ENCODE measurements at regions not wholly inside any gene's neighbourhood (a gene's known extent, or its start where the extent isn't known, plus 50 kb on each side); places are given as distances from the start of the nearest gene placed in this dataset.

DNA sequence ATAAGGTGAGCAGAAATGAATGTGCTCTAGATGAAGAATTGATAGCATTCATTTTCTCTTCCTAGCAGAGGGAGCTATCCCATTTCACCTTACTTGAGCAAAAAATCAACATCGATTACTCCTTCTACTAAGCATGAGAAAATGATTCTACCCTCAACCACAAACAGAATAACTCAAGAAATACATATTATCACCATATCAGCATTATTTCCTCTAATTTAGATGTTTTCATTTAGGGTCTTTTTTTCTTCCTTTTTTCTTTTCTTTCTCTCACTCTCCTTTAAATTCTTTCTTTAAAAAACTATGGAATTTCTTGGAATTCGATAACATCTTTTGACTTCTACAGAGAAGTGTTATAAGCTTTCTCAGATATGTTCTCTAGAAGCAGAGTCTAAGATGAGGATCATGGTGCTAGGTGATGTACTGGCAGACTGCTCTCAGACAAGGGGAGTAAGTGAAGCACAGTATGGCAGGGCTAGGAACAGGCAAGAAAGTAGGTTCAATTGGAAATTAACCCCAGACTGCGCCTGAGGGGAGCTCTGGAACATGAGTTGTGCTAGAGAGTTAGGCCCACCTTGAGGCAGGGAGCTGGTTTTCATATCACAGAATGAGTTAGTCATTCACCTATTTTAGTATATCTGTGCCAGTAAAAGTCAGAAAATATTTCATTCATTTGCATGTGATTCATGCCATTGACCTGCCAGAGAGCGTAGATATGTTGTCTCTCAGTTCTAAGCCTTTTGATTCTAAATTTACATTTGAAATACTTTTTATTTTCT lies 279.2 kb upstream of the KCNH8 start:
- no peak overlapping the region for H3K56ac ChIP-seq (replicated peaks; ENCODE audit: insufficient read length, low read depth, low read length)
- H4K8ac ChIP-seq (ENCODE audit: extremely low read depth, insufficient read depth, low read length): no peak overlapping the region
- no peaks in the 10 kb centered on the region for H3K27me3 ChIP-seq (replicated peaks in 1 of 4; ENCODE audit: control insufficient read depth in 3 of 4, extremely low read depth in 1 of 4, insufficient read depth in 3 of 4, low read length in 3 of 4)
- no peak for DNase-seq (ENCODE audit: low read depth in 1 of 2, low spot score in 2 of 2)
- H2BK20ac ChIP-seq (ENCODE audit: low read length): no peak overlapping the region
- 93% methylated on average over 4 of the region's 4 CpGs; no CpG with 5 or more reads in 1 of the 2 experiments for WGBS, 2 experiments (ENCODE audit: extremely low coverage in 1 of 2, insufficient coverage in 1 of 2, insufficient read length in 1 of 2, insufficient replicate concordance in 2 of 2, low coverage in 1 of 2, low lambda C conversion rate in 2 of 2, missing lambda C conversion rate in 1 of 2)
- no peak overlapping the region for H3K4me3 ChIP-seq (ENCODE audit: extremely low read depth in 1 of 4, insufficient read depth in 2 of 4, low read depth in 3 of 4, low read length in 4 of 4)
- no peak overlapping the region for H3K23ac ChIP-seq (ENCODE audit: insufficient read length)
- ChIA-PET CTCF (ENCODE audit: partially characterized antibody) (interaction anchor here (0.5 to 1.8 kb wide), 5 partner anchors 9 to 480 kb away, joined by 3 to 5 read pairs (median 4); no protein-coding TSS in a partner anchor), POLR2A (ENCODE audit: partially characterized antibody) (no interaction called here)
- H3K4me2 ChIP-seq (ENCODE audit: insufficient read depth in 1 of 2, low read depth in 2 of 2, low read length in 2 of 2): no peak overlapping the region
- no peaks in the 10 kb centered on the region for H3K79me1 ChIP-seq (ENCODE audit: low read depth, low read length)
- no peaks in the 10 kb centered on the region for H3K36me3 ChIP-seq (ENCODE audit: control insufficient read depth in 2 of 4, insufficient read depth in 4 of 4, low read length in 3 of 4)
- FAIRE-seq: no peak
- H3K23me2 ChIP-seq (ENCODE audit: low read depth, low read length): no peaks in the 10 kb centered on the region
- no peak overlapping the region for H2AK5ac ChIP-seq (ENCODE audit: low read depth, low read length)
- no peak overlapping the region for H3K4ac ChIP-seq (replicated peaks; ENCODE audit: insufficient read length, low read depth, low read length)
- no peak overlapping the region for H4K91ac ChIP-seq (replicated peaks; ENCODE audit: insufficient read length, low read length)
- H3K79me2 ChIP-seq (ENCODE audit: control insufficient read depth in 1 of 2, insufficient read depth in 2 of 2, low read length in 2 of 2): no peaks in the 10 kb centered on the region
- no peaks in the 10 kb centered on the region for H4K20me1 ChIP-seq (replicated peaks in 1 of 2; ENCODE audit: control insufficient read depth in 1 of 2, insufficient read depth in 2 of 2, low read length in 2 of 2)
- H3K18ac ChIP-seq (ENCODE audit: extremely low read depth, low read length): no peak overlapping the region
- no peak overlapping the region for H3K27ac ChIP-seq (ENCODE audit: low read depth, low read length)
- H2BK15ac ChIP-seq (ENCODE audit: low read length): no peak overlapping the region
- no peak overlapping the region for H2BK12ac ChIP-seq (ENCODE audit: low read depth, low read length)
- no peaks in the 10 kb centered on the region for H3K4me1 ChIP-seq (replicated peaks in 1 of 4; ENCODE audit: control insufficient read depth in 3 of 4, insufficient read depth in 4 of 4, low read length in 3 of 4)
- no peak overlapping the region for H4K5ac ChIP-seq (ENCODE audit: insufficient read length, low read depth, low read length)
- H3K9me3 ChIP-seq (ENCODE audit: insufficient read depth in 2 of 2, low read depth in 1 of 2, low read length in 1 of 2): no peaks in the 10 kb centered on the region
- H3K9ac ChIP-seq (replicated peaks in 1 of 4; ENCODE audit: extremely low read depth in 1 of 4, low read depth in 3 of 4, low read length in 3 of 4): no peak overlapping the region
- no peak overlapping the region for H2BK5ac ChIP-seq (ENCODE audit: low read depth, low read length)
- no peak overlapping the region for H2BK120ac ChIP-seq (replicated peaks; ENCODE audit: low read depth, low read length)
- no peak for TF ChIP-seq NANOG (IDR thresholded peaks at IDR 0.05; ENCODE audit: insufficient read depth, low read depth, low read length, poor library complexity, severe bottlenecking)
- TF ChIP-seq EZH2 (IDR thresholded peaks at IDR 0.05; ENCODE audit: low read depth, low read length, severe bottlenecking): no peak
- H3K14ac ChIP-seq (ENCODE audit: insufficient read length): no peak overlapping the region
- no peak overlapping the region for H2AFZ ChIP-seq (ENCODE audit: low read length)

All from H1 (cell line).